GM18909 (cell line): ENCODE measurements at regions not wholly inside any gene's neighbourhood (a gene's known extent, or its start where the extent isn't known, plus 50 kb on each side); places are given as distances from the start of the nearest gene placed in this dataset.

ENCODE experiments used
- ATAC-seq: cut with Tn5 transposase; IDR thresholded peaks from one replicate; pipeline ENCODE4 v1.9.1; 2021; ENCODE audit warnings: mild to moderate bottlenecking; ENCODE audit not compliant: unreplicated experiment, poor library complexity

- ATAC-seq, result no peak
These were observed 57.1 kb upstream of the FSTL4 start for GRCh38 chr5:133669472-133669871.

- ATAC-seq, result no peak
These were observed 56.1 kb upstream of the FSTL4 start for GRCh38 chr5:133668458-133668857.

- ATAC-seq, result no peak
These were observed 54.9 kb upstream of the FSTL4 start for GRCh38 chr5:133667217-133667616.

- ATAC-seq, result no peak
These were observed 53.2 kb upstream of the FSTL4 start for GRCh38 chr5:133665571-133665970.

GRCh38 chr5:133664422-133664821 is 52.1 kb upstream of the FSTL4 start:
- no peak for ATAC-seq

GRCh38 chr5:133663397-133664054 is 51.2 kb upstream of the FSTL4 start:
- no peak for ATAC-seq

DNA sequence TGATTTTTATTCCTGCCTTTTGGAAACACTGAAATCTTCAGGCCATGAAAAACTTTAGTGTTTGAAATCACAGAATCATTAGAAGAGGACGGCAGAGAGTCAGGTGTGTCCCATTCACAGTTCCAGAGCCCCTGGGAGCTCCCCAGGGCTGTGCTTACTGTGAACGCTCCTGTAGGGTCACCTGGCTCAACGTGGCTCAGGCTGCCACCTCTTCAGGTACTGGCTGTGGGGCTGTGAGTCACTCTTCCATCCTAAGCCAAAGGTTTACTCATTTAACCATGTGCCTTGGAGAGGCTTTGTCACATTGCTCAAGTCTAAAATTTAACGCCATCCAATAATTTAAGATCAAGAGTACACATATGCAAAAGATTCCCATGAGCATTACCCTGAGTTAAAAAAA is 50.2 kb upstream of the FSTL4 start:
- ATAC-seq, result no peak
